HG03103 (cell line): ENCODE measurements at regions not wholly inside any gene's neighbourhood (a gene's known extent, or its start where the extent isn't known, plus 50 kb on each side); places are given as distances from the start of the nearest gene placed in this dataset.

ENCODE experiments used
- ATAC-seq: cut with Tn5 transposase; IDR thresholded peaks from one replicate; pipeline ENCODE4 v1.9.1; 2021; ENCODE audit warnings: low read depth; ENCODE audit not compliant: unreplicated experiment

DNA sequence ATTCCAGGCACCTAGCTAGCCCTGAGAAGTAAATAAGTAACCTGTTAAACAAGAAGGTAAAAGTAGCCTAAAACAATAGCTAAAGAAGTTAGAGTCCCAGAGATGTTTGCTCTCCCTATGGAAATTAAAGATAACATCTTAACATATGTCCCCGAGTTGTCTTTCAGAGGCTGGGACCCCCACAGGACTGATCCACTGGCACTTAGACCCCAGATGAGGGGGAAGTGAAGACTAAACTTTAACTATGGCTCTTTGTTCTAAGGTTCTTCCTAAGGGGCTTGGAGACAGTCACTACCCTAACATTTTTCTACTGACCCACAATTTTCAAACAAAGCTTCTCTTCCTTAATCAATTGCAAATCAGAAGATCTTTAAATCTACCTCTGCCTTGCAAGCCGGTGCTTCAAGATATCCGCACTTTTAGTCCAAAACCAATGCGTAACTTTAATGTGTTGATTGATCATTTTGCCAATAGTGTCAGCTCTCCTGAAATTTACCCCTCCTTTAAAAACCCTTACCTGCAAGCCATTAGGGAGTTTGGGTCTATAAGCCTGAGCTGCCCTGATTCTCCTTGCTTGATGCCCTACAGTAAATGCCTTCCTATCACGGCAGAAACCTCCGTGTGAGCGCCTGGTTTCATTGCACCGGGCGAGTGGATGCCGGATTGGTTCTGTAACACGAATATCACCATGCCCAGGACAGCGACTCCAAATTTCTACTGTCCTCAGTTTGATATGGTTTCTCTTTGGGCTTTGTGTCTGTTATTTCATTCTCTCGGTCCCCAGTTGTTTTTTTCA is 404.4 kb downstream of the SIPA1L2 start:
- ATAC-seq = no peak

DNA sequence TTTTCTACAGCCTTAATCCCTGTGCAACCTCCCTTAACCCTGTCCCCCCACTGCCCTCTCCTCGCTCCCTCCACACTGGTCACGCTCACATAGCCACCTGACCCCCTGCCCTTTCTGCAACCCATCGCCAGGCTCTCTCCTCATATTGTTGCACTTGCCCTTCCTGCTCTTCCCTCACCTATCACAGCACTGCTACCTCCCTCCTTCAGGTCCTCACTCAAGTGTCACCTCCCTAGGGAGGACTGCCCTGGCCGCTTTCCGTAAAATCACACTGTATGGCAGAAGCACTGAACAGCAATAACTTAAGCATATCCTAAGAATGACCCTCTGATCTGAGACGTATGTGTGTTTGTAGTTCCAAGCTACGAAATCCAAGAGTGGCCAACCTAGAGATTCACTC is 406.0 kb downstream of the SIPA1L2 start:
- ATAC-seq = no peak

DNA sequence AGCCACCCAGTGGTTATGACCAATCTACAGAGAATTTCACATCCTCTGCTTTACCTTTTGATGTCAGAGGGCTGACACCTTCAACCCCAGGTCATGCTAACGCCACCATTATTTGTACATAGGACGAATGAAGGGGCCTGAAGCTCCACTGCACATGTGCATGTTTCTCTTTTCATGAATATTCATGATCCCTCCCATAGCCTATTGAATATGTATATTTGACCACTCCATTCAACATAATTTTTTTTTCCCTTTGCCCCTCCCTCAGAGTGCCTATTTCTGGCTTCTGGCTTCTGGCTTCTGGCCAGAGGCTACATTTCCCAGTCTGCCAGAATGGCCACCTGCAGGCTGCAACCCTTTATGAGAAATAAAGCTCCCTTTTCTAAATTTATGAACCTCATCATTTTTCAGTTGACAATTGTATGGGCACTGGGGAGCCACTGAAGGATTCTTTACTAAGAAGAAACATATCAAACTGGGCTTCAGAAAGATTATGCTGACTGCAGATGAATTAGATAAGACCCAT is 406.7 kb downstream of the SIPA1L2 start:
- ATAC-seq = no peak

DNA sequence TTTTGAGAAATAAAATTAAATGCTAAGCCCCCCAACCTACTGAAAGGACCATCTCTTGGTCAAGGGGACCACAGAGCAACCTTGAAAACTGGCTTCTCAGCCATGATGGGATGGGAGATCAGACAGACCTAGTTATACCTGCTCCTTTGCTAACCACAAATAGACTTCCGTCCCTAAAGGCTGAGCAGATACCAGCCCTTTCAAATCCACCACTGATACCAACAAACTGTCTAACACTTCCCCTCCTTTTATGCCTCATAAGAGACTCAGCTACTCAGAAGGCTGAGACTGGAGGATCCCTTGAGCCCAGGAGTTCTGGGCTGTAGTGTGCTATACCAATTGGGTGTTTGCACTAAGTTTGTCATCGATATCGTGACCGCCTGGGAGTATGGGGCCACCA is 407.3 kb downstream of the SIPA1L2 start:
- ATAC-seq = no peak

DNA sequence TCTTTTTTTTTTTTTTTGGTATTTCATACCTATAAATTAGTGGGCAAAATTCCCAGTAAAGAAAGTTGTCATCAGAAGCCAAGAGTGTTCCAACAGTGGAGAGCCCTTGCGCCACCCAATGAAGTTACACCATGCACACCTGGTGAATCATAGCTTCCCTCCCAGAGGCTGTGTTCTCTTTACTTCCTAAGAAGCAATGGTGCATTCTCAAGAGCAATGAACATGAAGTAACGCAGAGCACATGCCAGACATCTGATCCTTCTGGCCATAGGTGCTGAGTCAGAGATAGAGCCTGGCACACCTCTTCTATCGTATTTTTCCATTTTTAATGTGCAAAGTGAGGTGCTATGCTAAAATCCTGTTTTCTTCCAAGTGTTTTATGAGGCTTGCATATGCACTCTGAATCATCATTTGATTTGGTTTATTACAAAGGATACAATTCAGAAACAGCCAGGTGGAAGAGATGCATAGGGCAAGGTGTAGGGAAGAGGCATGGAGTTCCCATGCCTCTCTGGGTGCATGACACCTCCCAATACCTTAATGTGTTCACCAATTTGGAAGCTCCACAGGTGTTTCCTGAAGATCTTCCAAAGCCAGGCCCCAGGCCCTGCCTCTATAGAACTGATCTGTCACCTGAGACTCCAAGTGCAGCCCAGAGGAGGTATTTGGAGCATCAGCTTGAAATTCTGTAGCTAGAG is 408.0 kb downstream of the SIPA1L2 start:
- ATAC-seq = no peak

DNA sequence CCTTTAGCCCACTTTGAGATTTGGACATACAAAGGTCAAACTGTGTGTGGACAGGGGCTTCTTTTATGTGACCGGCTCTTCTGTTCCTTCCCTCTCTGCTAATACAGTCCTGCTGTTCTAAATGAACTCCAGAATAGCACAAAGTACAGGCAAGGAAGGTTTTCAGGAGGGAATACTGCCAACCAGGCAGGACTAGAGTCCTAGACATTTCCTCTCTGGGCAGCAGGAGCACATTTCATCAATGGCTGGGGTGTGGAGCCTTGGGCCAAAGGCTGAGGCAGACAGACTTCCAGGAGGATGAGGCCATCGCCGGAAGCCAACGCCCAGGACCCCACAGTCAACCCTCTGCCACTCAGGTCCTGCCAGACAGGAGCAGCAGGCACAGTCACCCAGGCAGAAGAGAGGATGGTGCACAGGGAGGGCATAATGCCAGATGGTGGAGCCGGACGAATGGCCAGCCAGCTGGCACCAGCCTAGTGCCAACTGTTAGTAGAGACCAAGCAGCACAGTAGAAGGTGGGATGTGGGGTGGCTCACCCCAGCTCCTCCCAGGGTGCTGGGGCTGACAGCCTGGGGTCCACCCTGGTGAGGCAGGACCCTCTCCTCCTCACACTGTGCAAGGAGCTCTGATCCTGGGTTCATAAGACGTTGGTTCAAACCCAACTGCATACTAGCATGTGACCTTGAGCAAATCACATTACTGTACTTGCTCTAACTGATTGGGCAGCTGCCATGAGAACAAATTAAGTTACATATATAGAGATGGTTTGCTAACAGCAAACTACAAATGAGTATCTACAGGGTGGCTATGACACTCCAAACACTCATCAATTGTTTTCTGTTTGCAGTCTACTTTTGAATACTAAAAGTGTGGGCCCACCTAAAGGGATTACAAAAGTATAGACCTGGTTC is 410.7 kb downstream of the SIPA1L2 start:
- ATAC-seq = no peak

DNA sequence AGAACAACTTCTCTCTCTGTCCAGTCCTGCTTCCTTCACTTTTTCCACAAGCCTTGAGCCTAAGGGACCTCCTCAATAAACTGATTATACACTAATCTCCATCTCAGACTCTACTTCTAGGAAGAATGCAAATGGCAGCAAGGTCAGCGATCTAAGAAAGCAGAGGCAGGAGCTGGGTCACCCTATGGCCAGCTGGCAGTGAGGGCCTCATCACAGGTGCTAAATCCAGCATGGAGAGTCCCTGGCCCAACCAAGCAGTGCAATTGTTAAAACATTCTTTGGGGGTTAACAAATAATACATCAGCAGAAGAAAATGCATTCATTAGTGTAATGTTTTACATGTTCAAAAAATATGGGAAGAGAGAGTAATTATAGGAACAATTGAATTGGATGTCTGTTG is 416.0 kb downstream of the SIPA1L2 start:
- ATAC-seq = no peak

DNA sequence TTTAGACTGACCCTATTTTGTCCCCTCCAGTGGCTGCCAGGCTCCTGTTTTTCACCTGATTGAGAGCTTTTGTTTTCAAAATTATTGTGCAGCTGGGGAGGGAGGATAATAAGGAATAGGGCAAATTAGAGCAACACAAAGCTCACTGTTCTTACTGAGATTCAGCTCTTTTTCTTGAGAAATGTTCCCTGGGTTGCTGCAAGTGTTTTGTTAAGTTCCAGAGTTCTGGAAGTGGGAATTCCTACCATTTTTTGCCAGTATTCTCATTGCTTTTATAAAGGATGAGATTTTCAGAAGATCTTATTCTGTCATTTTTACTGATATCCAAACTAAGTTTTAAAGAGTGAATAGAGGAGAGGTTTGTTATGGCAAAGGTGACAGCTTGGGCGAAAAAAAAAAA is 417.7 kb downstream of the SIPA1L2 start:
- ATAC-seq = no peak

DNA sequence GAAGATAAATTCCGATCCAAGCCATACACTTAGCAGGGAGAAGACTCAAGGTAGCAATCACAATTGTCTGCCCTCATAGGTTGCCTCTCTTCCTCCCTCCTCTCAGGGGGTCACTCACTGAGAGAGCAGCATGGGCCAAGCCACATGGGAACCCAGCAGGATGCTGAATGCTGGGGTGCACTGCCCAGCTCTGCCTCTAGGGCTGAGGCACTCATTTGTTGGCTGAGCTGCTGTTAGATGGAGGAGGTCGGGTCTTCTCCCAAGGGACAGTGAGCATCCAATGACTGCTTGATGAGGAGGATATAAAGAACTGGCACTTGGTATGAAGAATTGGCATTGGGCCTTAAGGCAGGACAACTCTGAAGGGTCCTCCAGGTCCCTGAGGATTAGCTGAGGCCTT is 418.8 kb downstream of the SIPA1L2 start:
- peak; percentile 87 for ATAC-seq

DNA sequence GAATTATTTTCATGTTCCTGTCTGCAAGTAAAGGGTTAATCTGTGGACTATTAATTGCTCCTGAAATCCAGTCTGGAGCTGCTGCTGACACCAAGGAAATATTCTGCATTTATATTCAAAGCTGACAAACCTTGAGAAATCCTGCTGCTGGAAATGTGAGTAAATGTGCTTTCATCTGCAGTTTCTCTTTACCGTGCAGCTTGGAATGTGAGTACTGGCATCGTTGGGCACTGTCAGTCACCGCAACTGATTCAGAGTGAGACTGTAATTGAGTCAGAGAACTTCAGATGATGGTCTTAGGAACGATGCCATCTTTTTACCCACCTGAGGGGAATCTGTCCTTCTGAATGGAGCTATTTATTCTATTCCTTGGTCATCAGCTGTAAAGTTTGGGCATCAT is 420.6 kb downstream of the SIPA1L2 start:
- no peak for ATAC-seq

DNA sequence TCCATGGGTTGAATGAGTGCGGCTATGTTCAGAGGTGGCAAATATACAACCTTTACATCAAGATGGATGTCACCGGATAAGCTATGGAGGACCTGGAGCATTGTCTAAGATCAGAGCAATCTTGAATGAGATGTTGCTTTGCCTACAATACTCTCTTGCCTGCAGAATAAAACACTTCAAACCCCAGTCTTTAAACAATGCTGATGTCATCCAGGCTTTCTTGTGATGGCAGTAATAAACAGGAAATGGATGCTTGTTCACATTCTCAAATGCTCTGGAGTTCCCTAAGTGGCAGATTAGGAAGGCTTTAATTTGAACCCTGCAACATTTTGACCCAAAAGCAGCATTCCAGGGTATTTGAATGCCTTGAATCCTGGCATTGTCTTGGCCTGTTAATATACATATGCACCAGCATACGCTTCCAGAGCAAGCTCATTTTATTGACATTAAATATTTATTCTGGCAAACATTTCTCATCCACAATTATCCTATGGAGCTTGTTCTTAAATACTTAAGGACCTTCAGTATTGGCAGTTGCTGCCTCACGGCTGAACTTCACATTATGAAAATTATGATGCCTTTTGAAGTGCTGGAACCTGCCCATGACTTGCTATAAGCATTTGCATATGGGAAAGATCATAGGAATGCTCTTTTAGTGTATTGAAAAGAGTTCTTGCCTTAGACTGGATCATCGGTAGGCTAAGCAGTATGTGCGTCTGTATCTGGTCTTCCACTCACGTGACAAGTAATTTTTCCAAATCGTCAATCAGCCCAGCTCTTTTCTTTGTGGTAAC is 422.7 kb downstream of the SIPA1L2 start:
- no peak for ATAC-seq

DNA sequence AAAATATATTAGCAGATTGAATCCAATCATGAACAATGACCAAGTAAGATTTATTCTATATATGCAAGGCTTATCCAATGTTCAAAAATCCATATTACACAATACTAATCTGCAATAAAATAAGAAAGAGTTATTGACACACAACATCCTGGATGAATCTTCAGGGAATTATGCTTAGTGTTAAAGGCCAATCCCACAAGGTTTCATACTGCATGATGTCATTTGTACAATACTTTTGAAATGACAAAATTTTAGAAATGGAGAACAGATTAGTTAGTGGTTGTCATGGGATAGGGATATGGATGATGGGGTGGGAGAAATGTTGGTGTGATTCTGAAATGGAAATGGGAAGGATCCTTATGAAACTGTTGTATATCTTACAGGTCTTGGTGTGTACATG is 425.7 kb downstream of the SIPA1L2 start:
- ATAC-seq = no peak

DNA sequence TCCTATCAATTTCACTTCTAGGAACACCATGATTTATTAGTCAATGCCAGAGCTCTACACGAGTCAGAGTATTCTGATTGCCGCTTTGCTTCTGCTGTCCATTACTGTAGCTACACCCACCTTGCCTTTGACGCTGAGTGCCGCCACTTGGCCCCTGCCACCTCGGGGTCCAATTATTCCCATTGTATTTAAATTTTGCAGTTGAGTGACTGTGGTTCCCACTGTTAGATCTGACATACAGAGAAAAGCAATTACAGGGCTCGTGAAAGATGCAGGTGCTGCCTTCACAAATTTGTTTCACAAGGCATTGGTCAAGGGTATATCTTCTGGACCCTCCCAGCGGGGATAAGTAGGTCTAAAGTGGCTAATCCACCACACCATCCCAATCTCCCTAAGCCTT is 428.9 kb downstream of the SIPA1L2 start:
- no peak for ATAC-seq

DNA sequence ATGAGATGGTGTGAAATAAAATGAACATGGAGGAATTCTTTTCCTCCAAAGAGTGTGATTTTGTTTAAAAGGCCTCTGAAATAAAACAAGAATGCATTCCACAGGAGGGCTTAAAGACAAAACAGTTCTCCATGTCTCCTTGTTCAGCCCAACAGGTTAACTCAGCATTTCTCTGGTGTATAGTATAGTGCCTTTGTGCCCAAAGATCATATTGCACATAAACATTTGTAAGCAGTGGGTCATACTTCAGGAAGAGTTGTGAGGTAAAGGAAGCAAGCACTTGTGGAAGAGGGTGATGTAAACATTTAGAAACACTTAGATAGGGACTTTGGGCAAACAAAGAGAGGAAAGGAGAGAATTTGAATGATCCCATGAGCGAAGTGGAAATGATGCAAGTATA is 433.9 kb downstream of the SIPA1L2 start:
- no peak for ATAC-seq

DNA sequence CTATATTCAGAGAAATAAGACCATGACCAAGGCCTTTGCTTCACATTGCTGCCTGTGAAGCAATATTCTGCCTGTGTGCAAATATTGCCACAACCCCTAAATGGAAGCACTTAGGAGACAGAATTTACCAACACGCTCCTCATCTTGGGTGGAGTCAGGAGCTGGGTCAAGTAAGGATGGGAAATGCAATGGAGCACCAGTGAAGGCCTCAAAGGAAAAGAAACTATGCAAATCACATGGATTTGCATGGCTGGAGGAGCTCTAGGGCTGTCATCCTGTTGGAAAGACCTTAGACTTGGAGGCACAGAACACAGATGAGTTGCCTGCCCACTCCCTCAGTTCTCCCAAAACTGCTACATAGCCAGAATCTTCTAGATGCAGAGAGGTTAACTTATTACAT is 435.5 kb downstream of the SIPA1L2 start:
- no peak for ATAC-seq

DNA sequence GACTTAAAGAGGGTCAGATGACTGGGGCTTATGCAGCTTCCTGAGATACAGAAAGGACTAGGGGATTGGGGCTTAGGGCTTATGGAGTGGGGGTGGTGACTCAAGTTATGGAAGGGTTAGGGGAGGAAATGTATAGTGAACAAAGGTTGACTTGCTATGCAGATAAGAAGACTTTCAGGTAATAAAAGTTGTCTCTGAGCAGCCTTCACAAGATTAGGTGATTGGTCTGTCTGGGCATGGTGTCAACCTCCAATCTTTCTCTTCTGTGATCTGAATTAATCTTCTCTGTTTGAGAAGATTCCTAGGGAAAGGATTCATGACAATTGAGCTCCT is 436.5 kb downstream of the SIPA1L2 start:
- no peak for ATAC-seq

DNA sequence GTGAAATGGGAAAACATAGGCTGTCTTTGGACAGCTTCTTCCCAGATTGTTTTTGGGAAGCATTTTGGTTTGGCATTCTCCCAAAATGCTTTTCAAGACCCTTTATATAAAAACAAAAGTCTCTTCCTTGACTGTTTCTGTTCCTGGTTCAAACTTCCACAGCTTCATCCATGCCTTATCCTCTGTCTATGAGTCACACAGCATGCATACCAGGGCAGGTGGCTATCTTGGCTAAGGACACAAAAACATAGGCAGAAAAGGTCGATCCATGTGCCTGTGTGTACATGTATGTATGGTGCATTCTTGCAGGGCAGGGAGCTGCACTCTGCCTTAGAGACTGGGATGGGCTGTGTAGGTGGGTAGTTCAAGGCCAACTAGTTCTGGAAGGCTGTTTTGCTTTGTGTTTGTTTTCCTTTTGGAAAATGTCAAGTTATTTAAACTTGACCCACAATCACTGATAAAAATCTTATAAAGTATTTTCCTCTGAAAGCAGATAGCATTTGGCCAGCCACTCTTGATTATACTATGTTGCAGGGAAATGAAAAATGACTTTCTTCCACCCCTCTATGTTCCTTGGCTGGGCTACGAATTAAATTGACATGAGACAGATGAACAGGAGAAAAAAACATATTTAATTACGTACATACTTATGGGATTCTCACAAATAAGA is 437.0 kb downstream of the SIPA1L2 start:
- no peak for ATAC-seq

DNA sequence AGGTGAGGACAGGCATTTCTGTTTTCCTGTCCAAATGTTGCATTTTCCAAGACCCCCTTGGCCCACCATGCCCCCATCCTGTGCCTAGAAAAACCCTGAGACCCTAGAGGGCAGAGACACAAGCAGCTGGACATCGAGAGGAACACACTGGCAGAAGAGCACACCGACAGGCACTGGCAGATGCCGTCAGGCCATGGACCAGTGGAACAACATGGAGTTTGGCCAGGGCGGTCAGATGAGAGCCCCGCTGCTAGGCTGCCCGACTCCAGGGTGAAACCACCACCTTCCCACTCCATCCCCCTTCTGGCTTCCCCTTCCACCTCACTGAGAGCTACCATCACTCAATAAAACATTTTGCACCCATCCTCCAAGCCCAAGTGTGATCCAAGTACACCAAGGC is 438.4 kb downstream of the SIPA1L2 start:
- no peak for ATAC-seq

DNA sequence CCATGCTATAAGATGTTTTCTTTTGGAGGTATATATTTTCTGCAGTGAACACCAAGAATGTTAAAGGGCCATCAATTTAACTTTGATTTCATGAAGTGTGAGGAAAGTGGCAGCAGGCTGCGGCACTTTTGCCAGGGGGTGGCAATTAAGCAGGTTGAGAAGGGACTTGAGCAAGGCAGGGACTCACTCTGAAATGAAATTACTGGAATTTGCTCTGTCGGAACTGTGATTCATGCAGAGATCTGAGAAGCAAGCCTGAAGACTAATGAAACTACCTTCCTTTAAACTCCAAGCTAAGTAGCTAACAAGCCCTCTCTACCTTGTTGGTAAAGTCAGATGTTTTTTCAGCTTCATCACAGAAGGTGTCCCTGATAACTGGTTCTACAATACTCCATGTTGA is 441.6 kb downstream of the SIPA1L2 start:
- no peak for ATAC-seq

DNA sequence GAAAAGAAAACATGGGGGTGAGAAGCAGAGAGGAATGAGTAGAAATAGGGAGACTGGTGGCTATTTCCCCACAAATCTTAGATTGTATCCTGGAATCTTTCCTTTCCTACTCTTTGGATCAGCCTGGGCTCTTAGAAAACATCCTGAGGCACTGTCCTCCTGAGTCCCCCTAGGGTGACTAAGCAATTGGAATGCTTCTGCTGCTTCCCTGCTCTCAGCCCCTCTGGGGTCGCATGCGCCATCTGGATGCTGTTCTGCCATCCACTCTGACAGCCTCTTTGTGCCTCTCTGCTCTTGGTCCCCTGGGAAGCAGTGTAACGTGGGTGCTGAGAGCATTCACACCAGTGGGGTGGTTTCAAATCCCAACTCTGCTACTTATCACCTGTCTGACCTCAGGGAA is 443.0 kb downstream of the SIPA1L2 start:
- no peak for ATAC-seq
